ENCODE measurements at regions not wholly inside any gene's neighbourhood (a gene's known extent, or its start where the extent isn't known, plus 50 kb on each side); places are given as distances from the start of the nearest gene placed in this dataset.

DNA sequence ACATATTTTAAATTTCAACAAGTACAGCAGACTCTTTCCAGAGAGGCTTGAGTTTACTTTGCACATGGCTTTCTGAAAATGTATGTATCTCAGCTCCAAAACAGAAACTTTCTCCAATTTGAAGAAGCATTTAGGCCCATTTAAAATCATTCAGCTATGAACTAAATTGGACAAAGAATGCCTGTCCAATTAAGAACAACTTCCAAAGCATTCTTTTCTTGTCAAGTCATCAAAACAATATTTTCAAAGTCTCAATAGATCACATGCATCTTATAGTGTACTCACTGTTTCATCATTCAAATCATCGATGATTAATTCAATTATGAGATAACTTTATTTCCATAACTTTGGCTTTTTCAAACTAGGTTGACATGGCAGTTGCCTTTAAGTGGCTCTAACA is 95.2 kb downstream of the KBTBD8 start:
- TF ChIP-seq ADNP (tag; IDR thresholded peaks at IDR 0.05) (no peak), FOXP1 (CRISPR knock-in tag; IDR thresholded peaks at IDR 0.05) (no peak), TARDBP (IDR thresholded peaks at IDR 0.05) (no peak), ATF1 (CRISPR knock-in tag; IDR thresholded peaks at IDR 0.05) (no peak), ATF1 (tag; IDR thresholded peaks at IDR 0.05) (no peak), CBFA2T3 (IDR thresholded peaks at IDR 0.05) (no peak), NFYB (IDR thresholded peaks at IDR 0.05; ENCODE audit: extremely low read depth, insufficient read length) (no peak), MTA2 (IDR thresholded peaks at IDR 0.05; ENCODE audit: low read depth) (no peak), ZNF232 (CRISPR knock-in tag; IDR thresholded peaks at IDR 0.05) (no peak)
- TF ChIP-seq, protein P1, sequence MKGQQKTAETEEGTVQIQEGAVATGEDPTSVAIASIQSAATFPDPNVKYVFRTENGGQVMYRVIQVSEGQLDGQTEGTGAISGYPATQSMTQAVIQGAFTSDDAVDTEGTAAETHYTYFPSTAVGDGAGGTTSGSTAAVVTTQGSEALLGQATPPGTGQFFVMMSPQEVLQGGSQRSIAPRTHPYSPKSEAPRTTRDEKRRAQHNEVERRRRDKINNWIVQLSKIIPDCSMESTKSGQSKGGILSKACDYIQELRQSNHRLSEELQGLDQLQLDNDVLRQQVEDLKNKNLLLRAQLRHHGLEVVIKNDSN (CRISPR knock-in tag; IDR thresholded peaks at IDR 0.05) = no peak
